Loucy (cell line): ENCODE measurements at regions not wholly inside any gene's neighbourhood (a gene's known extent, or its start where the extent isn't known, plus 50 kb on each side); places are given as distances from the start of the nearest gene placed in this dataset.

Experiments
- H2AFZ ChIP-seq: fragments of 200-600 bp; sonication (generic); 2 replicates; pipeline ENCODE4 v1.6.0; 2016; ENCODE audit warnings: antibody characterized with exemption, mild to moderate bottlenecking, low read length, moderate library complexity
- H3F3A ChIP-seq: fragments of 200-600 bp; 2 replicates; pipeline ENCODE4 v1.6.0; 2016; ENCODE audit warnings: antibody characterized with exemption, low read depth, mild to moderate bottlenecking
- H3K27me3 ChIP-seq: fragments of 200-600 bp; sonication (generic); 2 replicates; pipeline ENCODE4 v1.6.1; 2014; ENCODE audit warnings: low read length, mild to moderate bottlenecking; ENCODE audit not compliant: insufficient read depth, poor library complexity, severe bottlenecking
- H3K36me3 ChIP-seq: fragments of 200-600 bp; sonication (generic); 2 replicates; pipeline ENCODE4 v1.6.1; 2016; ENCODE audit warnings: low read length; ENCODE audit not compliant: insufficient read depth
- H3K4me1 ChIP-seq: fragments of 200-600 bp; sonication (generic); 2 replicates; pipeline ENCODE4 v1.5.1; 2014; ENCODE audit warnings: low read length, mild to moderate bottlenecking; ENCODE audit not compliant: insufficient read depth, poor library complexity, severe bottlenecking
- H3K4me2 ChIP-seq: fragments of 200-600 bp; sonication (generic); 2 replicates; pipeline ENCODE4 v1.6.0; 2014; ENCODE audit warnings: antibody characterized with exemption, low read length, low read depth, mild to moderate bottlenecking; ENCODE audit not compliant: poor library complexity, severe bottlenecking
- H3K4me3 ChIP-seq: fragments of 200-600 bp; sonication (generic); 2 replicates; pipeline ENCODE4 v1.5.1; 2014; ENCODE audit warnings: low read length, mild to moderate bottlenecking, mixed read lengths; ENCODE audit not compliant: poor library complexity, severe bottlenecking
- H3K79me2 ChIP-seq: fragments of 200-600 bp; sonication (generic); 2 replicates; pipeline ENCODE4 v1.6.1; 2014; ENCODE audit warnings: low read length; ENCODE audit not compliant: insufficient read depth
- H3K9ac ChIP-seq: fragments of 200-600 bp; sonication (generic); 2 replicates; pipeline ENCODE4 v1.6.0; 2014; ENCODE audit warnings: mild to moderate bottlenecking, low read depth, low read length, moderate library complexity; ENCODE audit not compliant: poor library complexity, severe bottlenecking
- H3K9me2 ChIP-seq: fragments of 200-600 bp; sonication (generic); replicated peaks from 2 replicates; pipeline ENCODE4 v1.6.1; 2016; ENCODE audit warnings: low read depth, low read length, mixed read lengths
- H3K9me3 ChIP-seq: fragments of 200-600 bp; sonication (generic); 2 replicates; pipeline ENCODE4 v1.6.1; 2014; ENCODE audit warnings: mild to moderate bottlenecking, antibody characterized with exemption, low read length, low read depth; ENCODE audit not compliant: insufficient read depth
- H4K20me1 ChIP-seq: fragments of 200-600 bp; sonication (generic); 2 replicates; pipeline ENCODE4 v1.6.0; 2014; ENCODE audit warnings: antibody characterized with exemption, low read length, mild to moderate bottlenecking; ENCODE audit not compliant: insufficient read depth, poor library complexity, severe bottlenecking
- EZH2phosphoT487 ChIP-seq: fragments of 200-600 bp; IDR thresholded peaks from 2 replicates; pipeline ENCODE4 v1.6.1; 2018; ENCODE audit warnings: antibody characterized with exemption, mild to moderate bottlenecking, moderate library complexity, borderline replicate concordance
- TF ChIP-seq, protein P1 (sequence below): fragments of 200-600 bp; sonication (generic); conservative IDR thresholded peaks from 2 replicates; pipeline ENCODE4 v1.5.1; 2014; ENCODE audit warnings: mild to moderate bottlenecking, antibody characterized with exemption, low read length

DNA sequence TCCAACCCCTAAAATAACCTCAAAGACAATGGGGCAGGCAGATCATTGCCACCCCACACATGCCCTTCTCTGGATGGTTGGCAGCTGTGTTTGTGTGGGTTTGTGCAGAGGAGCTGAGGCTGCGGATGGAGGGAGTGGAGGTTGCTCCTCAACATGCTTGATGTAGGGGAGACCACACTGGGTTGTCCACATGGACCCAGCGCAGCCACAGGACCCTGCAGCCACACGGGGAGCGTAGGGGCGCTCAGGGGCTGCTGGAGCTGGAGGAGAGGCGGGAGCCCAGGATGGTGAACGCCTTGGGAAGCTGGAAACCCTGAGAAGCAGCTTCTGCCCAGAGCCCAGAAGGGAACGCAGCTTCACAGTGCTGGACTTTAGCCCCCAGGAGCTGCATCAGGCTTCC, 56.3 kb upstream of the TMEM18 start:
- Histone ChIP-seq H4K20me1 (no peaks in the 10 kb centered on the region), H3K9me3 (no peaks in the 10 kb centered on the region), H3K79me2 (no peaks in the 10 kb centered on the region), H2AFZ (no peak overlapping the region), H3K9me2 (no peaks in the 10 kb centered on the region), H3K36me3 (no peaks in the 10 kb centered on the region), H3K27me3 (no peaks in the 10 kb centered on the region), H3F3A (no peaks in the 10 kb centered on the region), H3K4me3 (no peak overlapping the region), H3K4me2 (no peak overlapping the region), H3K4me1 (no peaks in the 10 kb centered on the region), H3K9ac (no peak overlapping the region)
- TF ChIP-seq, protein P1, sequence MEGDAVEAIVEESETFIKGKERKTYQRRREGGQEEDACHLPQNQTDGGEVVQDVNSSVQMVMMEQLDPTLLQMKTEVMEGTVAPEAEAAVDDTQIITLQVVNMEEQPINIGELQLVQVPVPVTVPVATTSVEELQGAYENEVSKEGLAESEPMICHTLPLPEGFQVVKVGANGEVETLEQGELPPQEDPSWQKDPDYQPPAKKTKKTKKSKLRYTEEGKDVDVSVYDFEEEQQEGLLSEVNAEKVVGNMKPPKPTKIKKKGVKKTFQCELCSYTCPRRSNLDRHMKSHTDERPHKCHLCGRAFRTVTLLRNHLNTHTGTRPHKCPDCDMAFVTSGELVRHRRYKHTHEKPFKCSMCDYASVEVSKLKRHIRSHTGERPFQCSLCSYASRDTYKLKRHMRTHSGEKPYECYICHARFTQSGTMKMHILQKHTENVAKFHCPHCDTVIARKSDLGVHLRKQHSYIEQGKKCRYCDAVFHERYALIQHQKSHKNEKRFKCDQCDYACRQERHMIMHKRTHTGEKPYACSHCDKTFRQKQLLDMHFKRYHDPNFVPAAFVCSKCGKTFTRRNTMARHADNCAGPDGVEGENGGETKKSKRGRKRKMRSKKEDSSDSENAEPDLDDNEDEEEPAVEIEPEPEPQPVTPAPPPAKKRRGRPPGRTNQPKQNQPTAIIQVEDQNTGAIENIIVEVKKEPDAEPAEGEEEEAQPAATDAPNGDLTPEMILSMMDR: no peak
- no peak for TF ChIP-seq EZH2phosphoT487

GRCh38 chr2:733001-733400, 55.8 kb upstream of the TMEM18 start:
- H3K79me2 ChIP-seq: no peaks in the 10 kb centered on the region
- no peaks in the 10 kb centered on the region for H3K9me3 ChIP-seq
- H3K4me1 ChIP-seq: no peaks in the 10 kb centered on the region
- no peak overlapping the region for H2AFZ ChIP-seq
- H4K20me1 ChIP-seq: no peaks in the 10 kb centered on the region
- no peak overlapping the region for H3K4me2 ChIP-seq
- no peak overlapping the region for H3K9ac ChIP-seq
- H3K36me3 ChIP-seq: no peaks in the 10 kb centered on the region
- no peaks in the 10 kb centered on the region for H3K27me3 ChIP-seq
- H3K4me3 ChIP-seq: no peak overlapping the region
- no peaks in the 10 kb centered on the region for H3F3A ChIP-seq
- no peaks in the 10 kb centered on the region for H3K9me2 ChIP-seq
- no peak for TF ChIP-seq EZH2phosphoT487
- TF ChIP-seq, protein P1: no peak

DNA sequence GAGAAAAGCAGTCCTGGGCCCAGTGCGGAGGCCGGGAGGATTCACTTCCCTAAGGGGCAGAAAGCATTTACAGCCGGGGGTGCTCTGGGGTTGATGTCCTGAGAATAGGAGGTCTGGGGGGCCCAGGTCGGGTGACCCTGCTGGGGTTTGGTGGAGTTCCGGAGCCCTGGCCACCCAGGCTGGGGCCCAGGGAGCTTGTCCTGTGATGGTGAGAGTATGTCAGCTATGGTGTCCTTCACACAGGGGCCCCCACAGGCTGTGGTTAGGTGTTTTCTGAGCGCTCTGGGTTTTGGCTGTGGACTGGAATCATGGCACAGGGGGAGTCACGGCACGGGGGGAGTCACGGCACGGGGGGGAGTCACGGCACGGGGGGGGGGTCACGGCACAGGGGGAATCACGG, 54.5 kb upstream of the TMEM18 start:
- no peak overlapping the region for H3K4me2 ChIP-seq
- no peaks in the 10 kb centered on the region for H3K9me2 ChIP-seq
- no peak overlapping the region for H2AFZ ChIP-seq
- no peaks in the 10 kb centered on the region for H3K79me2 ChIP-seq
- no peaks in the 10 kb centered on the region for H3K9me3 ChIP-seq
- TF ChIP-seq, protein P1: no peak
- no peak for TF ChIP-seq EZH2phosphoT487
- H3F3A ChIP-seq: no peaks in the 10 kb centered on the region
- no peak overlapping the region for H3K9ac ChIP-seq
- H3K4me1 ChIP-seq: no peaks in the 10 kb centered on the region
- no peaks in the 10 kb centered on the region for H3K36me3 ChIP-seq
- no peak overlapping the region for H3K4me3 ChIP-seq
- no peaks in the 10 kb centered on the region for H3K27me3 ChIP-seq
- H4K20me1 ChIP-seq: no peaks in the 10 kb centered on the region
